H9 (cell line): ENCODE measurements at regions not wholly inside any gene's neighbourhood (a gene's known extent, or its start where the extent isn't known, plus 50 kb on each side); places are given as distances from the start of the nearest gene placed in this dataset.

ENCODE experiments used
- DNase-seq: peaks from one replicate; pipeline ENCODE4 v3.0.0-alpha.2; 2017
- H2AFZ ChIP-seq: one replicate; pipeline ENCODE4 v1.6.1; 2013; ENCODE audit warnings: mild to moderate bottlenecking, low read length, control low read depth, moderate library complexity
- H2AK5ac ChIP-seq: 2 replicates; pipeline ENCODE4 v1.6.1; 2013; ENCODE audit warnings: low read length, control low read depth, mixed read lengths; ENCODE audit not compliant: insufficient read length
- H2BK120ac ChIP-seq: one replicate; pipeline ENCODE4 v1.6.1; 2013; ENCODE audit warnings: low read depth, mild to moderate bottlenecking, low read length, control low read depth, inconsistent platforms; ENCODE audit not compliant: poor library complexity, severe bottlenecking
- H2BK12ac ChIP-seq: 2 replicates; pipeline ENCODE4 v1.6.1; 2013; ENCODE audit warnings: low read length, control low read depth, mixed read lengths, low read depth; ENCODE audit not compliant: insufficient read length
- H2BK15ac ChIP-seq: 2 replicates; pipeline ENCODE4 v1.6.1; 2013; ENCODE audit warnings: low read depth, low read length, control low read depth
- H2BK20ac ChIP-seq: one replicate; pipeline ENCODE4 v1.6.1; 2013; ENCODE audit warnings: low read depth, mild to moderate bottlenecking, low read length, control low read depth, inconsistent platforms; ENCODE audit not compliant: poor library complexity, severe bottlenecking
- H2BK5ac ChIP-seq: 2 replicates; pipeline ENCODE4 v1.6.1; 2013; ENCODE audit warnings: low read length, control low read depth, mixed read lengths; ENCODE audit not compliant: insufficient read length
- H3K14ac ChIP-seq: 2 replicates; pipeline ENCODE4 v1.6.1; 2013; ENCODE audit warnings: low read length, control low read depth; ENCODE audit not compliant: insufficient read depth
- H3K18ac ChIP-seq: 2 replicates; pipeline ENCODE4 v1.6.1; 2013; ENCODE audit warnings: low read depth, mild to moderate bottlenecking, mixed read lengths, low read length, control low read depth; ENCODE audit not compliant: insufficient read length
- H3K23ac ChIP-seq: 2 replicates; pipeline ENCODE4 v1.6.1; 2013; ENCODE audit warnings: low read length, control low read depth, mixed read lengths, low read depth; ENCODE audit not compliant: insufficient read length
- H3K23me2 ChIP-seq: 2 replicates; pipeline ENCODE4 v1.6.1; 2013; ENCODE audit warnings: low read depth, mild to moderate bottlenecking, mixed read lengths, low read length, control low read depth; ENCODE audit not compliant: insufficient read length, poor library complexity, severe bottlenecking
- H3K27ac ChIP-seq: 2 replicates; pipeline ENCODE4 v1.5.1; 2013; ENCODE audit warnings: low read length, control low read depth, mixed read lengths, low read depth; ENCODE audit not compliant: insufficient read length
- H3K27me3 ChIP-seq: 2 replicates; pipeline ENCODE4 v1.6.1; 2013; ENCODE audit warnings: low read length, control low read depth, inconsistent platforms; ENCODE audit not compliant: insufficient read depth
- H3K4ac ChIP-seq: 2 replicates; pipeline ENCODE4 v1.6.1; 2013; ENCODE audit warnings: low read depth, mild to moderate bottlenecking, control low read depth, inconsistent platforms, low read length, moderate library complexity
- H3K4me1 ChIP-seq: 2 replicates; pipeline ENCODE4 v1.6.1; 2013; ENCODE audit warnings: low read length, control low read depth, inconsistent platforms; ENCODE audit not compliant: insufficient read depth
- H3K4me2 ChIP-seq: 2 replicates; pipeline ENCODE4 v1.6.1; 2013; ENCODE audit warnings: low read length, control low read depth, mixed read lengths; ENCODE audit not compliant: insufficient read length, insufficient read depth
- H3K56ac ChIP-seq: 2 replicates; pipeline ENCODE4 v1.6.1; 2013; ENCODE audit warnings: low read depth, mild to moderate bottlenecking, mixed read lengths, low read length, control low read depth; ENCODE audit not compliant: insufficient read length
- H3K79me1 ChIP-seq: 2 replicates; pipeline ENCODE4 v1.6.1; 2013; ENCODE audit warnings: low read depth, mild to moderate bottlenecking, moderate library complexity, low read length, control low read depth, inconsistent platforms; ENCODE audit not compliant: insufficient read depth, poor library complexity, severe bottlenecking
- H3K79me2 ChIP-seq: 2 replicates; pipeline ENCODE4 v1.6.1; 2013; ENCODE audit warnings: low read length, control low read depth, inconsistent platforms; ENCODE audit not compliant: insufficient read depth
- H3K9ac ChIP-seq: 2 replicates; pipeline ENCODE4 v1.6.1; 2013; ENCODE audit warnings: low read length, control low read depth, mixed read lengths; ENCODE audit not compliant: insufficient read length; ENCODE audit errors: extremely low read depth
- H3K9me3 ChIP-seq: one replicate; pipeline ENCODE4 v1.6.1; 2013; ENCODE audit warnings: low read depth, low read length, inconsistent platforms; ENCODE audit not compliant: control insufficient read depth
- H3T11ph ChIP-seq: one replicate; pipeline ENCODE4 v1.6.1; 2013; ENCODE audit warnings: mild to moderate bottlenecking, low read length, control low read depth, inconsistent platforms
- H4K20me1 ChIP-seq: one replicate; pipeline ENCODE4 v1.6.1; 2013; ENCODE audit not compliant: control insufficient read depth, insufficient read length, insufficient read depth
- H4K5ac ChIP-seq: 2 replicates; pipeline ENCODE4 v1.6.1; 2013; ENCODE audit warnings: low read depth, mild to moderate bottlenecking, mixed read lengths, low read length, control low read depth; ENCODE audit not compliant: insufficient read length
- H4K8ac ChIP-seq: replicated peaks from 2 replicates; pipeline ENCODE4 v1.6.1; 2013; ENCODE audit warnings: low read length, control low read depth, mixed read lengths, low read depth; ENCODE audit not compliant: insufficient read length
- H4K91ac ChIP-seq: 2 replicates; pipeline ENCODE4 v1.6.1; 2013; ENCODE audit warnings: low read depth, mild to moderate bottlenecking, moderate library complexity, mixed read lengths, low read length, control low read depth; ENCODE audit not compliant: insufficient read length
- H3K27ac Mint-ChIP-seq, 3 experiments: 2 replicates in 2 of 3; 3 replicates in 1 of 3; pipeline ENCODE4 v1.8.0; 2020 to 2021; ENCODE audit warnings: mixed read lengths in 3 of 3, mild to moderate bottlenecking in 1 of 3, moderate library complexity in 1 of 3
- H3K27me3 Mint-ChIP-seq: 2 replicates; pipeline ENCODE4 v1.8.0; 2021; ENCODE audit warnings: low read depth, mild to moderate bottlenecking, moderate library complexity, mixed read lengths
- H3K36me3 Mint-ChIP-seq, 3 experiments: 2 replicates in 2 of 3; 3 replicates in 1 of 3; pipeline ENCODE4 v1.8.0; 2020 to 2021; ENCODE audit warnings: low read depth in 3 of 3, mixed read lengths in 3 of 3; ENCODE audit not compliant: insufficient read depth in 1 of 3
- H3K4me1 Mint-ChIP-seq, 2 experiments: 2 replicates each; pipeline ENCODE4 v1.8.0; 2020; ENCODE audit warnings: mixed read lengths in 2 of 2
- H3K4me3 Mint-ChIP-seq, 2 experiments: 2 replicates in 1 of 2; 3 replicates in 1 of 2; pipeline ENCODE4 v1.8.0; 2020 to 2021; ENCODE audit warnings: mild to moderate bottlenecking in 2 of 2, mixed read lengths in 2 of 2, moderate library complexity in 1 of 2
- H3K9me3 Mint-ChIP-seq, 2 experiments: 2 replicates in 1 of 2; 3 replicates in 1 of 2; pipeline ENCODE4 v1.8.0; 2020; ENCODE audit warnings: mild to moderate bottlenecking in 2 of 2, mixed read lengths in 2 of 2, moderate library complexity in 1 of 2
- WGBS: extraction: QIAGEN DNeasy Blood & Tissue Kit; methylation state at CpG from one replicate; pipeline ENCODE4 v1.1.7; 2013; ENCODE audit warnings: missing lambda C conversion rate, low lambda C conversion rate, mixed read lengths; ENCODE audit not compliant: insufficient read length; ENCODE audit errors: extremely low coverage; 5-methylcytosine and 5-hydroxymethylcytosine counted together
- TF ChIP-seq, protein P1 (sequence below): fragments of 200-600 bp; sonication (generic); conservative IDR thresholded peaks from 3 replicates; pipeline ENCODE4 v1.8.0; 2021; ENCODE audit warnings: antibody characterized with exemption, mild to moderate bottlenecking

- Histone ChIP-seq H3K23me2 (no peaks in the 10 kb centered on the region), H2BK12ac (no peak overlapping the region), H2BK20ac (no peak overlapping the region), H3K79me1 (no peaks in the 10 kb centered on the region), H3K4me2 (no peak overlapping the region), H3K56ac (no peak overlapping the region), H3T11ph (no peak overlapping the region), H2BK15ac (no peak overlapping the region), H3K9ac (no peak overlapping the region), H2AFZ (no peak overlapping the region), H4K91ac (no peak overlapping the region), H3K23ac (no peak overlapping the region), H3K4me1 (no peaks in the 10 kb centered on the region; the same call in 1 of the 2 replicates), H2BK5ac (no peak overlapping the region), H4K20me1 (no peaks in the 10 kb centered on the region), H3K9me3 (no peaks in the 10 kb centered on the region), H4K5ac (no peak overlapping the region), H3K27me3 (no peaks in the 10 kb centered on the region), H3K18ac (no peak overlapping the region), H2BK120ac (no peak overlapping the region), H4K8ac (no peak overlapping the region), H3K79me2 (no peaks in the 10 kb centered on the region), H3K14ac (no peak overlapping the region), H2AK5ac (no peak overlapping the region), H3K27ac (no peak overlapping the region), H3K4ac (no peak overlapping the region)
- Mint-ChIP-seq H3K27ac (no peak overlapping the region), H3K4me1 (peaks cover 20 to 23% of the 10 kb centered on the region in 2 experiments), H3K9me3 (no peaks in the 10 kb centered on the region), H3K36me3 (no peaks in the 10 kb centered on the region), H3K4me3 (no peak overlapping the region), H3K27me3 (no peaks in the 10 kb centered on the region)
- WGBS: no CpG with 5 or more reads among the region's 3 CpGs
- peak; percentile 28 for DNase-seq
- TF ChIP-seq, protein P1, sequence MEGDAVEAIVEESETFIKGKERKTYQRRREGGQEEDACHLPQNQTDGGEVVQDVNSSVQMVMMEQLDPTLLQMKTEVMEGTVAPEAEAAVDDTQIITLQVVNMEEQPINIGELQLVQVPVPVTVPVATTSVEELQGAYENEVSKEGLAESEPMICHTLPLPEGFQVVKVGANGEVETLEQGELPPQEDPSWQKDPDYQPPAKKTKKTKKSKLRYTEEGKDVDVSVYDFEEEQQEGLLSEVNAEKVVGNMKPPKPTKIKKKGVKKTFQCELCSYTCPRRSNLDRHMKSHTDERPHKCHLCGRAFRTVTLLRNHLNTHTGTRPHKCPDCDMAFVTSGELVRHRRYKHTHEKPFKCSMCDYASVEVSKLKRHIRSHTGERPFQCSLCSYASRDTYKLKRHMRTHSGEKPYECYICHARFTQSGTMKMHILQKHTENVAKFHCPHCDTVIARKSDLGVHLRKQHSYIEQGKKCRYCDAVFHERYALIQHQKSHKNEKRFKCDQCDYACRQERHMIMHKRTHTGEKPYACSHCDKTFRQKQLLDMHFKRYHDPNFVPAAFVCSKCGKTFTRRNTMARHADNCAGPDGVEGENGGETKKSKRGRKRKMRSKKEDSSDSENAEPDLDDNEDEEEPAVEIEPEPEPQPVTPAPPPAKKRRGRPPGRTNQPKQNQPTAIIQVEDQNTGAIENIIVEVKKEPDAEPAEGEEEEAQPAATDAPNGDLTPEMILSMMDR: peak; percentile 60
These were observed 88.3 kb upstream of the UNC5C start for GRCh38 chr4:95637043-95637600.
